Liver (tissue), 3 donors: ENCODE measurements at regions not wholly inside any gene's neighbourhood (a gene's known extent, or its start where the extent isn't known, plus 50 kb on each side); places are given as distances from the start of the nearest gene placed in this dataset.

ENCODE experiments used
- CTCF ChIP-seq: fragments of 150-350 bp; IDR thresholded peaks from 2 replicates; pipeline ENCODE4 v1.5.1; 2017; ENCODE audit warnings: improper control_type of control experiment, low read depth, low read length; ENCODE audit not compliant: missing input control
- JUND ChIP-seq, 2 donors: IDR thresholded peaks; 2 replicates each; pipeline ENCODE4 v1.6.1; 2016; ENCODE audit warnings: antibody characterized with exemption in 2 of 2
- MAX ChIP-seq: IDR thresholded peaks from 2 replicates; pipeline ENCODE4 v1.6.1; 2016; ENCODE audit warnings: antibody characterized with exemption
- REST ChIP-seq: IDR thresholded peaks from 2 replicates; pipeline ENCODE4 v1.6.1; 2016; ENCODE audit warnings: antibody characterized with exemption, mild to moderate bottlenecking
- SP1 ChIP-seq: IDR thresholded peaks from 2 replicates; pipeline ENCODE4 v1.6.1; 2018; ENCODE audit warnings: antibody characterized with exemption, mild to moderate bottlenecking
- YY1 ChIP-seq: IDR thresholded peaks from 2 replicates; pipeline ENCODE4 v1.6.1; 2016; ENCODE audit warnings: antibody characterized with exemption, mild to moderate bottlenecking
- donor health status: healthy.
- donor health status: healthy.

- no peak for TF ChIP-seq JUND (IDR thresholded peaks at IDR 0.05)
- TF ChIP-seq SP1: no peak
- no peak for TF ChIP-seq MAX
- TF ChIP-seq CTCF: no peak
- no peak for TF ChIP-seq YY1
- no peak for TF ChIP-seq REST
Measured at GRCh38 chr2:31805688-31806087, 205.1 kb downstream of the MEMO1 start.
